WTC11 (cell line): ENCODE measurements at regions not wholly inside any gene's neighbourhood (a gene's known extent, or its start where the extent isn't known, plus 50 kb on each side); places are given as distances from the start of the nearest gene placed in this dataset.

Experiments used
- CTCF ChIP-seq: fragments of 200-600 bp; IDR thresholded peaks from 2 replicates; pipeline ENCODE4 v1.8.0; 2022; ENCODE audit warnings: antibody characterized with exemption
- ESRRA ChIP-seq: sonication (generic); formaldehyde crosslinking; IDR thresholded peaks from 2 replicates; pipeline ENCODE4 v1.8.1; 2022; ENCODE audit warnings: mild to moderate bottlenecking, missing genetic modification reagents, borderline replicate concordance
- USF2 ChIP-seq: sonication (generic); formaldehyde crosslinking; IDR thresholded peaks from 2 replicates; pipeline ENCODE4 v1.8.1; 2023; ENCODE audit warnings: mild to moderate bottlenecking, missing genetic modification reagents, moderate library complexity

- no peak for TF ChIP-seq CTCF
- no peak for TF ChIP-seq USF2 (CRISPR knock-in tag)
- no peak for TF ChIP-seq ESRRA
Observed at GRCh38 chr3:6255229-6255628, 605.7 kb upstream of the GRM7 start.
